K562 (cell line): ENCODE measurements at regions not wholly inside any gene's neighbourhood (a gene's known extent, or its start where the extent isn't known, plus 50 kb on each side); places are given as distances from the start of the nearest gene placed in this dataset.

Experiments used
- ATAC-seq: fragments of 200-7000 bp; cut with Tn5 transposase; 3 replicates; pipeline ENCODE4 v1.9.1; 2020; ENCODE audit warnings: moderate library complexity
- BruUV-seq: library from RNA; stranded (reverse); fragments of 400-500 nt; replicated peaks from 2 replicates; lab custom pipeline; 2021; lab: Mats Ljungman, UMichigan
- CTCF ChIA-PET: fragments of 300-600 bp; formaldehyde crosslinking; extraction: SDS; loops from one replicate; lab custom pipeline; 2021; ENCODE audit warnings: low intra/inter-chr PET ratio; lab: Yijun Ruan, JAX
- POLR2A ChIA-PET: fragments of 300-600, 350-650 bp; sonication (Branson Sonifier 250); formaldehyde crosslinking; extraction: SDS; loops from one replicate; lab custom pipeline; 2021; ENCODE audit warnings: antibody characterized with exemption, inconsistent platforms; lab: Yijun Ruan, JAX
- DNase-seq, 4 experiments: peaks; one replicate each; pipeline versions ENCODE4 v3.0.0 to v3.0.0-alpha.2; 2011 to 2018; ENCODE audit warnings: low spot score in 3 of 4, mixed read lengths in 3 of 4; ENCODE audit errors: extremely low read depth in 1 of 4
- FAIRE-seq: peaks from 2 replicates; lab custom pipeline; 2011; peaks lifted over from hg19 to GRCh38; lab: Jason Lieb, UNC
- H2AFZ ChIP-seq: 2 replicates; pipeline ENCODE4 v1.6.0; 2011; ENCODE audit warnings: low read depth, low read length, control low read depth, inconsistent platforms
- H3K27ac ChIP-seq: fragments of 200-600 bp; 3 replicates; pipeline ENCODE4 v1.8.0; 2011; ENCODE audit warnings: low read depth, mild to moderate bottlenecking, control low read depth, inconsistent platforms, low read length, moderate library complexity, mixed read lengths; ENCODE audit errors: extremely low read depth
- H3K27me3 ChIP-seq, 2 experiments: fragments of 300-600 bp in 1 of 2; 2 replicates in 1 of 2; 3 replicates in 1 of 2; pipeline versions ENCODE4 v1.6.0 to v1.8.0; 2011; ENCODE audit warnings: inconsistent platforms in 2 of 2, low read length in 2 of 2, mild to moderate bottlenecking in 1 of 2, mixed read lengths in 1 of 2, moderate library complexity in 1 of 2; ENCODE audit not compliant: control insufficient read depth in 2 of 2, insufficient read depth in 2 of 2
- H3K36me3 ChIP-seq: fragments of 300-600 bp; 3 replicates; pipeline ENCODE4 v1.8.0; 2011; ENCODE audit warnings: mild to moderate bottlenecking, low read length, inconsistent platforms; ENCODE audit not compliant: control insufficient read depth, insufficient read depth
- H3K4me1 ChIP-seq, 2 experiments: fragments of 200-600 bp in 1 of 2; replicated peaks in 1 of 2; 2 replicates in 1 of 2; 3 replicates in 1 of 2; pipeline versions ENCODE4 v1.5.1 to v1.8.0; 2011; ENCODE audit warnings: inconsistent platforms in 2 of 2, low read length in 2 of 2, mild to moderate bottlenecking in 1 of 2, mixed read lengths in 1 of 2, moderate library complexity in 1 of 2; ENCODE audit not compliant: control insufficient read depth in 2 of 2, insufficient read depth in 2 of 2
- H3K4me2 ChIP-seq: 2 replicates; pipeline ENCODE4 v1.6.1; 2011; ENCODE audit warnings: low read length, control low read depth, inconsistent platforms, mixed read lengths; ENCODE audit not compliant: insufficient read depth
- H3K4me3 ChIP-seq: fragments of 200-600 bp; sonication (generic), shearing (Covaris generic); 2 replicates; pipeline ENCODE4 v1.5.1; 2016; ENCODE audit warnings: control low read depth, inconsistent platforms
- H3K79me2 ChIP-seq: fragments of 200-600 bp; 3 replicates; pipeline ENCODE4 v1.8.0; 2011; ENCODE audit warnings: low read length, inconsistent platforms; ENCODE audit not compliant: control insufficient read depth, insufficient read depth
- H3K9ac ChIP-seq, 2 experiments: 2 replicates each; pipeline versions ENCODE4 v1.6.0 to v1.6.1; 2011; ENCODE audit warnings: low read depth in 2 of 2, low read length in 2 of 2, control low read depth in 1 of 2, inconsistent platforms in 1 of 2, mild to moderate bottlenecking in 1 of 2, mixed read lengths in 1 of 2; ENCODE audit not compliant: insufficient read depth in 1 of 2
- H3K9me1 ChIP-seq: one replicate; pipeline ENCODE4 v1.6.0; 2011; ENCODE audit warnings: inconsistent platforms, mild to moderate bottlenecking, low read length, moderate library complexity; ENCODE audit not compliant: control insufficient read depth, insufficient read depth
- H3K9me3 ChIP-seq: replicated peaks from 2 replicates; pipeline ENCODE4 v1.5.1; 2011; ENCODE audit warnings: low read depth, low read length, inconsistent platforms; ENCODE audit not compliant: control insufficient read depth, insufficient read depth
- H4K20me1 ChIP-seq: replicated peaks from 2 replicates; pipeline ENCODE4 v1.6.1; 2011; ENCODE audit warnings: low read length, inconsistent platforms, mixed read lengths; ENCODE audit not compliant: control insufficient read depth, insufficient read depth
- CBX1 ChIP-seq: sonication (generic); IDR thresholded peaks from 2 replicates; pipeline ENCODE4 v1.6.1; 2016; ENCODE audit warnings: antibody characterized with exemption, low read depth, mild to moderate bottlenecking
- MIER1 ChIP-seq: fragments of 450-650 bp; IDR thresholded peaks from 2 replicates; pipeline ENCODE4 v1.6.1; 2016; ENCODE audit warnings: antibody characterized with exemption, mild to moderate bottlenecking, low read depth
- TFE3 ChIP-seq: fragments of 450-650 bp; formaldehyde crosslinking; IDR thresholded peaks from 2 replicates; pipeline ENCODE4 v1.4.0; 2020; ENCODE audit warnings: mild to moderate bottlenecking, mixed read lengths
- ZHX1 ChIP-seq: fragments of 150-350 bp; conservative IDR thresholded peaks from 2 replicates; pipeline ENCODE4 v1.6.1; 2014; ENCODE audit warnings: low read length
- WGBS: fragments of 100-300 bp; shearing (Covaris generic); methylation state at CpG from one replicate; pipeline ENCODE4 v1.1.6; 2016; ENCODE audit warnings: low coverage, mixed read lengths; ENCODE audit not compliant: insufficient coverage; ENCODE audit errors: missing lambda C conversion rate; 5-methylcytosine and 5-hydroxymethylcytosine counted together
- in situ Hi-C: fragments of 300-500 bp; cut with MboI; formaldehyde crosslinking; loops from 4 replicates; pipeline ENCODE4 v1.15.0; 2018; ENCODE audit warnings: inconsistent platforms, mixed read lengths
- intact Hi-C: fragments of 100-400 bp; cut with micrococcal nuclease; formaldehyde crosslinking; loops from 2 replicates; pipeline ENCODE4 v1.14.2; 2022

- H3K4me1 ChIP-seq: no peaks in the 10 kb centered on the region
- intact Hi-C loops: no loop called here
- H4K20me1 ChIP-seq: no peaks in the 10 kb centered on the region
- ATAC-seq: no peak
- no peaks in the 10 kb centered on the region for H3K9me1 ChIP-seq
- BruUV-seq: no TSS peak
- no peaks in the 10 kb centered on the region for H3K79me2 ChIP-seq
- no peak overlapping the region for H3K9ac ChIP-seq
- ChIA-PET POLR2A (interaction anchor here (1.1 to 1.2 kb wide), 2 partner anchors 22 to 27 kb away, joined by 3 read pairs; no protein-coding TSS in a partner anchor), CTCF (no interaction called here)
- no peak overlapping the region for H3K27ac ChIP-seq
- H2AFZ ChIP-seq: no peak overlapping the region
- no peak for TF ChIP-seq ZHX1
- TF ChIP-seq TFE3 (CRISPR knock-in tag): peak; percentile 80
- no peak for TF ChIP-seq MIER1
- no peak for TF ChIP-seq CBX1
- H3K9me3 ChIP-seq: no peaks in the 10 kb centered on the region
- H3K27me3 ChIP-seq: peaks cover 0 to 26% of the 10 kb centered on the region in 2 experiments; a peak in 3 of 5 replicates
- no peaks in the 10 kb centered on the region for H3K36me3 ChIP-seq
- no peak overlapping the region for H3K4me2 ChIP-seq
- 0% methylated on average over 6 of the region's 6 CpGs for WGBS
- DNase-seq: no peak
- H3K4me3 ChIP-seq: no peak overlapping the region
- in situ Hi-C loops: no loop called here
- no peak for FAIRE-seq
These were observed 52.3 kb upstream of the KCNA5 start for GRCh38 chr12:4991373-4991772.
